PFSK-1 (cell line): ENCODE measurements at regions not wholly inside any gene's neighbourhood (a gene's known extent, or its start where the extent isn't known, plus 50 kb on each side); places are given as distances from the start of the nearest gene placed in this dataset.

Source experiments
- FOXP2 ChIP-seq: optimal IDR thresholded peaks from 2 replicates; pipeline ENCODE3; 2011; ENCODE audit warnings: borderline replicate concordance, control low read depth, inconsistent platforms; ENCODE audit not compliant: insufficient read depth; ENCODE audit errors: extremely low read length, extremely low read depth
- POLR2AphosphoS5 ChIP-seq: IDR thresholded peaks from 2 replicates; pipeline ENCODE4 v1.6.1; 2012; ENCODE audit warnings: low read depth, mild to moderate bottlenecking, control low read depth, low read length, moderate library complexity
- SIN3A ChIP-seq: IDR thresholded peaks from 2 replicates; pipeline ENCODE4 v1.6.1; 2012; ENCODE audit warnings: mild to moderate bottlenecking, low read length, moderate library complexity, borderline replicate concordance; ENCODE audit not compliant: insufficient read depth
- TAF1 ChIP-seq: IDR thresholded peaks from 2 replicates; pipeline ENCODE4 v1.6.1; 2012; ENCODE audit warnings: low read length, control low read depth, borderline replicate concordance; ENCODE audit not compliant: insufficient read depth
- TF ChIP-seq, protein P1 (sequence below), 2 experiments: IDR thresholded peaks; 2 replicates each; pipeline versions ENCODE4 v1.6.1 to v1.8.0; 2011 to 2012; ENCODE audit warnings: low read depth in 2 of 2, low read length in 2 of 2, control low read depth in 1 of 2, inconsistent platforms in 1 of 2, mild to moderate bottlenecking in 1 of 2, moderate library complexity in 1 of 2; ENCODE audit not compliant: insufficient read depth in 1 of 2

DNA sequence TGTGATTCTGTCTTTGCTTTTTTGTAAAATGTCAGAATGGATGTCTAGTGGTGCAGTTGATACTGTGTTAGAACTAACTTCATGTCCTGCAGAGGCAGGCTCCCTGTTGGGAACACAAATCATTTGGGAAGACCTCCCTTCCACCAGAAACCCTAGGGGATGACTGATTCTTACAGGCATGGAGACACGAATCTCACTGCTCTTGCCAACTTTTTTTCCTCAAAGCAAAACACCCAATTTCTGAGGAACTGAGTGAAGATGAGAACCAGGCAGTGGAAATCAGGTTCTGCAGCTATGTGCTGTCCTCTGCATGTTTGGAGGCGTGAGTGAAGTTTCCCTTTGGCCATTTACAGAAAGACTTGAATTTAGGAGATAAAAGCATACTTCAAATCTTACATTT is 87.5 kb upstream of the CSNK1A1L start:
- TF ChIP-seq POLR2AphosphoS5 (no peak), TAF1 (no peak), SIN3A (no peak), FOXP2 (no peak)
- TF ChIP-seq, protein P1, sequence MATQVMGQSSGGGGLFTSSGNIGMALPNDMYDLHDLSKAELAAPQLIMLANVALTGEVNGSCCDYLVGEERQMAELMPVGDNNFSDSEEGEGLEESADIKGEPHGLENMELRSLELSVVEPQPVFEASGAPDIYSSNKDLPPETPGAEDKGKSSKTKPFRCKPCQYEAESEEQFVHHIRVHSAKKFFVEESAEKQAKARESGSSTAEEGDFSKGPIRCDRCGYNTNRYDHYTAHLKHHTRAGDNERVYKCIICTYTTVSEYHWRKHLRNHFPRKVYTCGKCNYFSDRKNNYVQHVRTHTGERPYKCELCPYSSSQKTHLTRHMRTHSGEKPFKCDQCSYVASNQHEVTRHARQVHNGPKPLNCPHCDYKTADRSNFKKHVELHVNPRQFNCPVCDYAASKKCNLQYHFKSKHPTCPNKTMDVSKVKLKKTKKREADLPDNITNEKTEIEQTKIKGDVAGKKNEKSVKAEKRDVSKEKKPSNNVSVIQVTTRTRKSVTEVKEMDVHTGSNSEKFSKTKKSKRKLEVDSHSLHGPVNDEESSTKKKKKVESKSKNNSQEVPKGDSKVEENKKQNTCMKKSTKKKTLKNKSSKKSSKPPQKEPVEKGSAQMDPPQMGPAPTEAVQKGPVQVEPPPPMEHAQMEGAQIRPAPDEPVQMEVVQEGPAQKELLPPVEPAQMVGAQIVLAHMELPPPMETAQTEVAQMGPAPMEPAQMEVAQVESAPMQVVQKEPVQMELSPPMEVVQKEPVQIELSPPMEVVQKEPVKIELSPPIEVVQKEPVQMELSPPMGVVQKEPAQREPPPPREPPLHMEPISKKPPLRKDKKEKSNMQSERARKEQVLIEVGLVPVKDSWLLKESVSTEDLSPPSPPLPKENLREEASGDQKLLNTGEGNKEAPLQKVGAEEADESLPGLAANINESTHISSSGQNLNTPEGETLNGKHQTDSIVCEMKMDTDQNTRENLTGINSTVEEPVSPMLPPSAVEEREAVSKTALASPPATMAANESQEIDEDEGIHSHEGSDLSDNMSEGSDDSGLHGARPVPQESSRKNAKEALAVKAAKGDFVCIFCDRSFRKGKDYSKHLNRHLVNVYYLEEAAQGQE (IDR thresholded peaks at IDR 0.05; ENCODE audit: insufficient read depth in 1 of 2, low read depth in 2 of 2, low read length in 2 of 2): no peak

DNA sequence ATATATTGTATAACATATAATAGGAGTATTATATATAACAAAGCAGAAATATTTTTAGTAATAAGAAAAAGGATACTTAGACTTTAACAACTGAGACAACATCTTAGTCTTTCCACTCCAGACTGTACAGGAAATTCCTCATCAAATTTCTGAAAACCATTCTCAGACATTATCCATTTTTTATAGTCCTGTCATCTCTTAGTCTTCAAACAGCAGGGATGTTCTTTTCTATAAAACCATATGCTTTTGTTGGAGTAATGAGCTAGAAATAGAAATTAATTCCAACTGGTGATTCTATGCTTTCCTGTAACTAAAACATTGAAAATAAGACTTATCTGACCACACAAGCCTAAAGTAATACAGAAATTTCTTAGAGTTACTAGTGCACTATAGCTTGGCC is 82.2 kb upstream of the CSNK1A1L start:
- TF ChIP-seq FOXP2 (no peak), SIN3A (no peak), TAF1 (no peak), POLR2AphosphoS5 (no peak)
- TF ChIP-seq, protein P1 (IDR thresholded peaks at IDR 0.05; ENCODE audit: insufficient read depth in 1 of 2, low read depth in 2 of 2, low read length in 2 of 2): no peak

DNA sequence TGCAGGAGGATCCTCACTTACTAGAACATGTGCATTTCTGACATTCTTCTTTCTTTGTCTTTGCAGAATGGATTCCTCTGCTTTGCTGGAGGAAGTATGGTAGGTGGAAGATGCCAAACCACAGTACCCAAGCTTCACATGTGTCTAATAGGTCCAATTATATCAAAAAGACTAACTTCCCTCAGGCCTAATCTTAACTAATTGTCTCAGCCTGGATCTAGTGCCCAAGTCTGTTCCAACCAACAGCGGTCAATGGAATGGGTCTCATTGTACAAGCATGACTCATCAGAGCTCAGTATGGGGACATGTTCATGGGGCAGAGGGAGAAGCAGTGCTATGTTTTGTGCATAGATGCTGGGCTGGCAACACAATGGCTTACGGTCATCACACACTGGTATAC is 81.6 kb upstream of the CSNK1A1L start:
- TF ChIP-seq SIN3A (no peak), POLR2AphosphoS5 (no peak), FOXP2 (no peak), TAF1 (no peak)
- TF ChIP-seq, protein P1 (IDR thresholded peaks at IDR 0.05; ENCODE audit: insufficient read depth in 1 of 2, low read depth in 2 of 2, low read length in 2 of 2): no peak

DNA sequence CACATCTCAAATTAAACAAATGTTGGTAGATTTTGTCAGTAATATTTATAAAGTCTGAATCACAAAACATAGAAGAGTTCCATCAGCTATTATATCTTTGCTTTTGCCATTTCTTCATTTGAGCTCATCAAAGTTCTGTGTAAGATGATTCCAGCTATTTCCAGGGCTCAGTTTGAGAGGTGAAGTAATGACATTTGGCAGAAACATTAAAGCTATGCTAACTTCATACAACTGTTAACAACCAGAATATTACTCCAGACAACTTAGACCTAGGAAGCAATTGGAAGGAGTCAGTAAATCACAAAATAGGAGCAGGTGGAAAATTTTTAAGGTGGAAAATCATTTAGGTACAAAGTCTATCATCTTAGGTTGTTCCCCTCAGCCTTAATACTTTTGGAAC is 76.2 kb upstream of the CSNK1A1L start:
- TF ChIP-seq SIN3A (no peak), FOXP2 (no peak), POLR2AphosphoS5 (no peak), TAF1 (no peak)
- TF ChIP-seq, protein P1 (IDR thresholded peaks at IDR 0.05; ENCODE audit: insufficient read depth in 1 of 2, low read depth in 2 of 2, low read length in 2 of 2): no peak

DNA sequence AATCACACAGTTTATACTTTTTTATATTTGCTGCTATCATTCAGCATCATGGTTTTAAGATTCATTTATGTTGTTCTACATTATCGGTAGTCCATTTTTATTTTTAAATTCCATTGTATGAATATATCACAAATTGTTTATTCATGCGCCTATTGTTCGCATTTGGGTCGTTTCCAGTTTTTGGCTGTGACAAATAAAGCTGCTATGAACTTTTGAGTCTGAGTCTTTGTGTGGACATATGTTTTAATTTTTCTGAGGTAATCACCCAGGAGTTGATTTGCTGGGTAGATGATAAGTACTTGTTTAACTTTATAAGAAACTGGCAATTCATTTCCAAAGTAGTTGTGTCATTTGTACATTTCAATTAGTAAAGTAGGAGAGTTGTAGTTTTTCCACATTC is 74.2 kb upstream of the CSNK1A1L start:
- TF ChIP-seq, protein P1 (IDR thresholded peaks at IDR 0.05; ENCODE audit: insufficient read depth in 1 of 2, low read depth in 2 of 2, low read length in 2 of 2): no peak
- no peak for TF ChIP-seq SIN3A
- TF ChIP-seq TAF1: no peak
- no peak for TF ChIP-seq POLR2AphosphoS5
- TF ChIP-seq FOXP2: no peak
